Endometrium (tissue), 2 donors: ENCODE measurements at regions not wholly inside any gene's neighbourhood (a gene's known extent, or its start where the extent isn't known, plus 50 kb on each side); places are given as distances from the start of the nearest gene placed in this dataset.
"Not testable (repeated sequence)": the region's sequence is repeated elsewhere in the genome, so short reads cannot be mapped to it uniquely, and the experiment has no call there.

Source experiments
- FAIRE-seq: peaks from 2 replicates; lab custom pipeline; 2012; peaks lifted over from hg19 to GRCh38; lab: Jason Lieb, UNC
- donor health status: control.
- donor health status: control.

DNA sequence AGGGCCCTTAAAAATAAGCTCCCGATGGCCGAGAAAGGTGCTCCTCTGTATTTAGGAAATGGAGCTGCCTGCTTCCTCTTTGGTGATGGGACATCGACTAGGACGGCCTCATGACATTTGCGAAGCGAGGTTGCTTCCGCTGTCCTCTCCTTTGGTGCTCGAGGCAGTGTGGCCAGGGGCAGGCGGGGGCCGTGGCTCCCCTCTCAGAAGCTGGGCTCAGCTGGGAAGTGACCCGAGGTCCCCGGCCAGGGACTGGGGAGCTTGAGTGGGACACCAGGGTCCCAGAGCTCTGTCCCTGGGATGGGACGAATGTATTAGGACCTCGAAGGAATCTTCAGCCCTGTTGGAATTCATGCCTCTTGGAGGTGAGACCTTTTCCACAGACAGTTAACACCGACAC, 151.1 kb downstream of the CTTN start:
- FAIRE-seq: no peak

DNA sequence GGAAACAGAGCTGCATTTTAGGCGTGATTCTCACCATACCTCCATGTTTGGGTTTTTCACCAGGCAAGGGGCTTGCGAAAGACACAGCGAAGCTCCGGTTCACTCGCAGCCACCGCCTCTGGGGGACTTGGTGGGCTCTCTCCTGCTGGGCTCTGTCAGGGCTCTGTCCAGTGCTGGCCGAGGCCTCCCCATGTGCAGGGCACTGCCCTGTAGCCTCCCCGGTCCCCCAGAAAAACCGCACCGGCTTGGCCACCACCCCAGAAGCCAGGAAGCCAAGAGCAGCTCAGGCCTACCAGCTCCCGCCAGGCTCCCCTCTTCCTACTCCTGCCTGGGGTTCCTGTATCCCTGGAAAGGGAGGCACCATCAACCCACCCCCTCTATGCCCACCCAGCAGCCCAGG, 151.5 kb downstream of the CTTN start:
- no peak for FAIRE-seq

DNA sequence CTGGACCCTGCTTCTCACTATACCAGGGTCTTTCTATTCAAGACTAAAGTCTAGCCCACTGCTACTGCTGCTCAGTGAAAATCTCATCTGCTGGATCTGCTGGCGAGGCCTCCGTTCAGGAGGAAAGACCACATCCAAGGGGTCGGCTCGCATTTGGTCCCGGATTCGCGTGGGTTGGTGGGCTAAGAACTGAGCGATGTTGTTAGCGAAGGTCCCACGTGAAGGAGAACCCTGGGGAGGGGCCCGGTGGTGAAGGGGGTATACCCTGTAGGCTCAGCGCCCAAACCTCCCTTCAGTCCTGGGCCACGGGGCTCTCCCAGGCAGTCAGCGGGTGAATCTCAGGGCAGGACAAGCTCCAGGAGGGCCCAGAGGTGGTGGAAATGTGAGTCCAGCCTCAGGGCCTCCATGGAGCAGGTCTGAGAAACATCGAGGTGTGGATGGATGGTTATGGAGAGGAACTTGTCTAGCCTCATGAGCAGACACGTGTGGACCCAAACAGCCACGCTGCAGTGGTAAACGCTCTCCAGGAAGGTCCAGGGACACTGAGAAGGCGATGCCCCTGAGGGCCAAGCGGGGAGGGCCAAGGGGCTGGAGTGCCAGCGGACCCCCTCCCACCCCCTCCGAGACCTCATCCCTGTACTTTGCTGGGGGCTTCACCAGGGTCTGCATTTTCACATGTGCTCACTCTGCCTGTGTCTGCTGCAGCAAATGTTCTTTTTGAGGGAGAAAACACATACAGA, 152.3 kb downstream of the CTTN start:
- FAIRE-seq: no peak

DNA sequence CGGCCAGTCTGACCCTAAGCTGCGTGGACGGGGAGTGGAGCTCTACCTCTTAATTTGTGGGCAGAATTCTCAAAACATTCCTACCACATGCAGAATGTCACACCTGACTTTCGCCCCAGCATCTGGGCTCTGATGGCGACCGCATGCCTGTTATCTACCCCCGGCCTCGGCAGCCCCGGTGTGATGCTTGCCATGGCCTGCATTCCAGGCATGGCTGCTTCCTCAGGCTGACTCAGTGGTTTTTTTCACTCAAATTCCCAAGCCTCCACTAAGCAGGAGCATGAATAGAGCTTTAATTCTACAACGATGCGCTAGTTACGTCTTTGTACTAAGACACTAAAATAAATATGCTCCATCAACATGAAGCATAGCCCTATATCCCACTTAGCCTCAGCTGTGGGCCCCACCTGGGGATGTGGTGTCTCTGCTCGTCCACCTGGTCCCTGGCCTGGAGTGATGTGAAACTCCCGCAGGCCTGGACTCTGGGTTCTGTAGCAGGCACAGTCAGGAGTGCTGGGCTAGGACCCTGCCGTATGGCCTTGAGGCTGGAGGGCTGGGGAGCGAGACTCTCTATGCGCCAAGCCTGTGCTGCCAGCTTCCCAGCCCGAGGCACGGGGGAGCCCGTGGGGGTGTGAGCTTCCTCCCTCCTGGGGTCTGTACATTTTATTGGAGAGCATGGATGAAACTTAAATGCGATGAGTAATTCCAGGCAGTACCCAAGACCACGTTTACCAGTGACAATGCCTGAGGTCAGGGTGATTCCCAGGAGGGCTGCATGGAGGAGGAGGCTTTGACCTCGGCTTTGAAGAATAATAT, 153.2 kb downstream of the CTTN start:
- no peak for FAIRE-seq

DNA sequence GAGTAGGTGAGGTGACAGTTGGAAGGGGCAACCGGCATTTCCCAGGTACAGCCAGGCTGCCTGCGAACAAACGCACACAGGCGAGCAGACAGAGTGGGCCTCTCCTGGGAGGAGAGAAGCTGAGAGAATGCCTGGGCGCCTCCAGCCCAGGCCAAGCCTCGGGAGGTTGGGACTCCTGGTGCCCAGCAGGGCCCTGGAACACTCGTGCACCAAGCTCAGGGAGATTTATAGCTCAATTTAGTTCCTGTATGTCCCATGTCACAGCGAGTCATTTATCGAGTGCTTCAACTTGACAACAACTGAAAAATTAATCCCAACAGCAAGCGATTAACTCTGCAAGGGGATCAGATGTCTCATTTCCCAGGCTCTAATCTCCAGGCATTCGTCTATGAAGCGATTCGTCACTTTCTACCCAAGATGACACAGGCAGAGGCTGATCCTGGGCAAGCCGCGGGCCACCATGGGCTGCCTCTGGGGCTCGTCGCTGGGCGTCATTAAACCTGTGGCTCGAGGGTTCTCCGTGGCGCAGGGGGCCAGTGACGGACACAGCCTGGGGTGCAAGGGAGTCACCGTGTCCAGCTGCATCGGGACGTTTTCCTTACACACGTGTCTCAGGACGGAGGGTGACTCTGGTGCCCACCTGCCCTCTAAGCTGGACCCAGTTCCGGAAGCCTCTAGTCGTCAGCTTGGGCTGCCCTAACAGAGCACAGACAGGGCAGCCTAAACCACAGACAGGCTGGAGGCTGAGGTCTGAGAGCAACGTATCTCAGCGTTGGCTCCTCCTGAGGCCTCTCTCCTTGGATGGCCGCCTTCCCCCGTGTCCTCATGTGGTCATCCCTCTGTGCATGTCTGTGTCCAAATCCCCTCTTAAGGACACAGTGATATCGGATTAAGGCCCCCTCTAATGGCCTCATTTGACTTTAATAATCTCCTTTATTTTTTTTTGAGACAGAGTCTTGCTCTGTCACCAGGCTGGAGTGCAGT, 154.1 kb downstream of the CTTN start:
- FAIRE-seq: no peak

DNA sequence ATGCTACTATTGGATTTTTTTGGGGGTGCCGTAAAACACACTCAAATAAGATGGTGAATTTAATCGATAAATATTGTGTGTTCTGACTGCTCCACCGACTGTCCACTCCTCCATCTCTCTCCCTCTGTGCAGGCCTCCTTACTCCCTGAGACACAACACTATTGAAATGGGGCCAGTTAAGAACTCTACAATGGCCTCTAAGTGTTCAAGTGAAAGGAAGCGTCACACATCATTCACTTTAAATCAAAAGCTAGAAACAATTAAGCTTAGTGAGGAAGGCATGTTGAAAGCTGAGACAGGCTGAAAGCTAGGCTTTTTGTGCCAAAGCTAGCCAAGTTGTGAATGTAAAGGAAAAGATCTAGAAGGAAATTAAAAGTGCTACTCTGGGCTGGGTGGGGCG, 156.7 kb downstream of the CTTN start:
- no peak for FAIRE-seq

DNA sequence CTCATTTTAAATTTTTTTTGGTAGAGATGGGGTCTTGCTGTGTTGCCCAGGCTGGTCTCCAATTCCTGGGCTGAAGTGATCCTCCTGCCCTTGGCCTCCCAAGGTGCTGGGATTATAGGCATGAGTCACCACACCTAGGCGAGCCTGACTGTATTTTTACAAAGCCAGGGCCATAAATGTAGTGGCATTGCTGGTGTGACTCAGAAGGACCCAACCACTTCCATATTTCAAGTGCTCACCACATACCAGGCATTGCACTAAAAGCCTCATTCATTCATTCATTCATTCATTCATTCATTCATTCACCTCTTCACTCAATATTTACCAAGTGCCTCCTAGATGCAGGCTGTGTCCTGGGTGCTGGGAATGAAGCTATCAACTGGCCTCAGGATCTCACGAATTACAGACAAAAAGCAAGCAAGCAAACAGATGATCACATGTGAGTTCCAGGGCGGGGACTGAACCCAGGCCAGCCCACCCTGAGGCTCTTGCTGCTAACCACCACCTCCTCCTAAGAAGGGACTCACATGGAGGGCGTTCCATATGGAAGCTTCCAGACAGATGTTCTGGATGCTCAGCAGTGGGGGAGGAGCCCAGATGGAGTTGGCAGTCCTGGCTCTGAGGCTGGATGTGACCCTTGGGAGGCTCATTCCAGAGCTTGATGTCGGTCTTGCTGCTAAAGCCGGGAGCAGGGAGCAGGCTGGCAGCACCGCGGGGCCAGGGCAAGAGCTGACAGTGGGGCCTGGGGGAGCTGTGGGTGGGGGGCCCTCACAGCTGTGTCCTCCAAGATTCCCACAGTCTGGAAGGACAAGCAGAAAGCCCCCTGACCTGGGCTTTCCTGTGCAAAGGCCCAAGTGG, 158.8 kb downstream of the CTTN start:
- FAIRE-seq: peak; percentile 67

DNA sequence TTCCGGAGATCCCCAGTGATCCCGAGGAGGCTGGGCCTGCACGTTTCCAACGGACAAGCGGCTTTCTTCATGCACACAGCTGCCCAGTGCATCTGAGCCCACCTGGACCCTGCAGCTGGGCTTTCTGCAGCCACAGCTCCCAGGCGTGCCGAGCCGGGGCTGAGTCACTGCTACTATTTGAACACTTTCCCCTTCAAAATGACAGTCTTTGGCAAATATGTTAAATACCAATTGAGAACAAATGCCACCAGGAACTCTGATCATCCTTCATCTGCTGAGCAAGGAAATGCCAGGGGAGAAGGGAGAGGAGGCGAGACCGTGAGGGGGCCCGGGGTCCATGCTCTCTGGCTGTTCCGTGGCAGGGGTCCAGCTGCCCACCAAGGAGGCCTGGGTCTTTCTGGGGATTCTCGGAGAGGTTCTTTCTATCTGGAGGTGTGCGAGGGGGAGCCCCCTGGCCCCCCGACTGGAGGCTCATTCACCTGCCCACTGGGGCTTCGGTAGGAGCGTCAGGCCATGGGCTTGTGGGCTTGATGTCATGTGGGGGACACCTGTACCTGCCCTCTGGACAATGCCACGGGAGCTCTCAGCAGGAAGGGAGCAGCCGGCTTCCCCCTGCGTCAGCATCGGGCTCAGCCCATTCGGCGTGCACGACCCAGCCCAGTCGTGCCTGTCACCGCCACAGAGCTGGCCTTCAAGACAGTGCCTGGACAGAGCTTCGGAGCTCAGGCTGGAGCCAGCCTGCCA, 159.6 kb downstream of the CTTN start:
- FAIRE-seq: no peak

DNA sequence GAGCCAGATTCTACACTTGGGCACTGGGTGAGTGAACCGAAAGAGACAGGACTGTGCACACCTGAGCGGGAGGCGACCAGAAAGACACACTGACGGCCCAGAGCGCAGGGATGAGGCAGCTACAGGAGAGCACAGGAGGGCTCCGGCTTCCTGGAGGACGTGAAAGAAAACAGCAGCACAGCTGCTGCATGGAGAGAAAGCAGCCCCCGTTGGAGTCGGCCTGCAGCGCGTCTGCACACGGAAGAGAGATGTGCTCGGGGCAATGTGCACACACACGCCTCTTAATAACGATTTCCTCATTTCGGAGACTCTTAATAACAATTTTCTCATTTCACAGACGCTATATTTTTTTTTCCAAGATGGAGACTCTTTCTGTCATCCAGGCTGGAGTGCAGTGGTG, 160.4 kb downstream of the CTTN start:
- no peak for FAIRE-seq

DNA sequence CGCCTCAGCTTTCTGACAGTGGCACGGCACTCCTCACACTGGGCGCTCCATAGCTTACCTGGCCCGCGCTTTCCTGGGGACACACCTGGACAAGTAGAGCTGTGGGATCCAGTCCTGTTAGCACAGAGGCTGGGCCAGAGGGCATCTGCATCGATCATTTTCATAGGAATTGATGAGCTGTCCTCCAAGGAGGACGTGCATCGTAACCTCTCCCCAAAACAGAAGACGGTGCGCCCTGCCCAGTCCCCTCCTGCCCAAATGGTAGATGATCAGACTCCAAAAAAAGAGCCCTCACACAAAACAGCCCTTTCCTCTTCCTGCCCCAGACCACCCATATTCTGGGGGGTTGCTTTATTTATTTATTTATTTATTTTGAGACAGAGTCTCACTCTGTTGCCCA, 161.2 kb downstream of the CTTN start:
- no peak for FAIRE-seq

DNA sequence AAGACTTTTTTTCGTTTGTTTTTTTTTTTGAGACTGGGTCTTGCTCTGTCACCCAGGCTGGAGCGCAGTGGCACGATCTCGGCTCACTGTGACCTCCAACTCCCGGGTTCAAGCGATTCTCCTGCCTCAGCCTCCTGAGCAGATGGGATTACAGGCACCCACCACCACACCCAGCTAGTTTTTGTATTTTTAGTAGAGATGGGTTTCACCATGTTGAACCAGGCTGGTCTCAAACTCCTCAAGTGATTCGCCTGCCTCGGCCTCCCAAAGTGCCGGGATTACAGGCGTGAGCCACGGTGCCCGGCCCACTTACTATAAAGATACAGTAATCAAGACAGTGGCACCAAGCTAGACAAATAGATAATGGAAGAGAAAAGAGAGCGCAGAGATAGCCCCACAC, 162.3 kb downstream of the CTTN start:
- not testable (repeated sequence) for FAIRE-seq

DNA sequence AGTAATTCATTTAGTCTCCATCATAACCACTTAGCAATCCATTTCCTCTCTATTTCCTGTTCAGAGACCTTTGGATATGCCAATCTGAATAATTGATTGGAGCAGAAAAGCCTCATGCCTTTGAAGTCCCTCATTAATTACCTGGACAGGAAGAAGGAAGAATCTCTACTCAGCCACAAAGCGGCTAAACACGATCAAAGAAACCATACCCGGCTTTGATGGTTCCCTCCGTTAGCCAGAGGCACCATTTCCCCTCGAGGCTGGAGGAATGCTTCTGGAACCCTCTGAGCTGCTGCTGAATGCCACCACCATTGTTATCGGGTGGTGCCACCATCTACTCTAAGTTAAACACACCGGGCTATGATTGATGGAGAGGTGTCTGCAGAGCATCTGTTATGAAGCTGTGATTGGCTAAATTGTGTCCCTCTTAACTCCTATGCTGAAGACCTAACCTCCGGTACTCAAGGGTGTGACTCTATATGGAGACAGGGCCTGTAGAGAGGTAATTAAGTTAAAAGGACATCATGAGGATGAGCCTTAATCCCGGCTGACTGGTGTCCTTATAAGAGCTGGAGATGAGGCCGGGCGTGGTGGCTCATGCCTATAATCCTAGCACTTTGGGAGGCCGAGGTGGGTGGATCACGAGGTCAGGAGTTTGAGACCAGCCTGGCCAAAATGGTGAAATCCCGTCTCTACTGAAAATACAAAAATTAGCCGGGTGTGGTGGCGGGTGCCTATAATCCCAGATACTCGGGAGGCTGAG, 168.6 kb downstream of the CTTN start:
- FAIRE-seq: no peak

DNA sequence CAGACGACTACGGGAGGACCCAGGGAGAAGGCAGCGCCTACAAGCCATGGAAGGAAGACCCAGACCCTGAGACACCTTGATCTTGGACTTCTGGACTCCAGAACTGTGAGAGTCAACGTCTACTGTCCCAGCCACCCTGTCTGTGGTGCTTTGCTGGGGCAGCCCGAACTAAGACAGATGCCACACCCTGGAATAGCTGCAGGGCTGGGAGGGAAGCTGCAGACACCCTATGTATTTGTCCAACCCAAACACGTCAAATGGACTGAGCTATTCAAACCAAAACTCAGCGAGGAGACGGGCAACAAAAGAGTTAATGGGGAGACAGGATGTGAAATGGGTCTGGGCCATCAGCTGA, 169.3 kb downstream of the CTTN start:
- no peak for FAIRE-seq

DNA sequence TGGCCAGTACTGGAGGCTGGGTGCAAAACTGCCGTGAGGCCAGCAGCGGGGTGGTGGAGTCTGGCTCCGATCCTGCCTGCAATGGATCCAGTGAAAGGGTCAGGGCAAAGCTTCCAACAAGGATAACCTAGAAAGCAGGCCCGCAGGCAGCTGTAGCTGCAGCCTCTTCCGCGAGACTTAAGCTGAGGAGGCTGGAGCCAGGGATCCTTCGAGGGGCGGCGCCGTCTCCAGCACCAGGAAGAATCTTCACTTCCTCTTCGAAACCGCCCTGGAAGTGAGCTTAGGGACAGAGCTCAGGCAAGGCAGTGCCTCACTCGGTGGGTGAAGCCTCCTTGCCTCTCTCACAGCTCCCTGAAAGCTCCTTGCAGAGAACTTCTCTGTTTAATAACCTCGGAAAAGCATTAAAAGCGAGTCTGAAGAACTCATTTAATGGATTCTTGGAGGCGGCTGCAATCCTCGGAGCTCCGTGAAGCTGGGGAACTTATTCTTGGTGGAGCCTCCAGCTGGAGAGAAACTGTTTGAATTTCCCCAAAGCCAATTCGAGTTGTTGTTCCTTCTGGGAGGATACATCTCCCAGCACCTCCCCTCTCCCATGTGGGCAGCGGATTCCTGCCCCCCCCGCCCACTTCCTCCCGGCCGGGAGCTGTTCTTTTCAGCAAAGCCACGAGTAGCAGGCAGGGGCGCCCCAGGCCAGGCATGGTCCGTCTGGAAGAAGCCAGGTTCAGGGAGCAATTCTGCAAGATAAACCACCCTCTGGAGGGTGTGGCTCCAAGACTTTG, 169.9 kb downstream of the CTTN start:
- peak; percentile 21 for FAIRE-seq

DNA sequence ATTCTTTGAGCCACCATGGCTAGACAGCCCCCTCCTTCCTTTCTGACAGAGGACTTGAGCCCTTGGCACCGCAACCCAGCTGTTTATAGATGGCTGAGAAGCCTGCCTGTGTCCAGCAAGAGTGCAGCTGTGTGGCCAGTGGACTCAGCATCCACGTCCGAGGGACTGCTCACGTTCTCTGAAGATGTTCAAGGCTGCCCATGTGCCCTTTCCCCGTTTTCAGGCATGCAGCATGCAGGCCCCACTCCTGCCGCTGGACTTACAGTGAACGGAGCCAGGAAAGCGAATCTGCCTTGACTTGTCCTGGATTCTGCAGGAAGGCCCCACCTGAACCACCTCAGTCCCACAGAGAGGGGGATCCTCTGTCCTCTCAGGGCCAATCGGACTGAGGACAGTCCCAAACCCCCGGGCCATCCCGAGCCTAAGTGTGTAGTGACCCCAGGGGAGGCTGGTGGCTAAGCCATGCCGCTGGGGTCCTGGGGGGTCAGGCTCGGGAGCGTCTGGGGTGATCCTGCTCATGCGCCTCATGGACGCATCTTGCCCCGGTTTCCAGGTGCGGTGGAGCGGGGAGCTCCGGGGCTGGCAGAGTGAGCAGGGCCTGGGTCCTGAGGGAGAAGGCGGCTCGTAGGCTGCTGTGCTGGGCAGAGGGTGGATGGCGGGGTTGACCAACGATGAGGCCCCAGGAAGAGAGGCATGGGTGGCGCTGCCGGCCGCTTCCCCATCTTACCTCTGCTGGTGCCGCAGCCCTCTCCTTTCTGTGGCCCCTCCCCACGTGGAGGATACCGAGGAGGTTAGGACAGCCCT, 170.7 kb downstream of the CTTN start:
- no peak for FAIRE-seq

DNA sequence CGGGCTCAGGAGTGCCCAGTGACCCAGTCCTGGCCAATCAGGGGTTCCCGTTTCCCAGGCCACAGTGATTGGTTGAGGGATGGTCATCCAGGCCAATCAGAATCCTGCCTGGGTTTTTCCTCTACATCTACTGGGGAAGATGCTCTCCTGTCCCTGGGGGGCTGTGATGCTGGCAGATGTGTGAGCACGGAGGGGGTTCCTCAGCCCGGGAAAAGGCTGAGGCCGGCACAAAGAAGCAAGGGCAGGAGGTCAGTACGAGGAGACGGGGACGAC, 171.2 kb downstream of the CTTN start:
- no peak for FAIRE-seq

DNA sequence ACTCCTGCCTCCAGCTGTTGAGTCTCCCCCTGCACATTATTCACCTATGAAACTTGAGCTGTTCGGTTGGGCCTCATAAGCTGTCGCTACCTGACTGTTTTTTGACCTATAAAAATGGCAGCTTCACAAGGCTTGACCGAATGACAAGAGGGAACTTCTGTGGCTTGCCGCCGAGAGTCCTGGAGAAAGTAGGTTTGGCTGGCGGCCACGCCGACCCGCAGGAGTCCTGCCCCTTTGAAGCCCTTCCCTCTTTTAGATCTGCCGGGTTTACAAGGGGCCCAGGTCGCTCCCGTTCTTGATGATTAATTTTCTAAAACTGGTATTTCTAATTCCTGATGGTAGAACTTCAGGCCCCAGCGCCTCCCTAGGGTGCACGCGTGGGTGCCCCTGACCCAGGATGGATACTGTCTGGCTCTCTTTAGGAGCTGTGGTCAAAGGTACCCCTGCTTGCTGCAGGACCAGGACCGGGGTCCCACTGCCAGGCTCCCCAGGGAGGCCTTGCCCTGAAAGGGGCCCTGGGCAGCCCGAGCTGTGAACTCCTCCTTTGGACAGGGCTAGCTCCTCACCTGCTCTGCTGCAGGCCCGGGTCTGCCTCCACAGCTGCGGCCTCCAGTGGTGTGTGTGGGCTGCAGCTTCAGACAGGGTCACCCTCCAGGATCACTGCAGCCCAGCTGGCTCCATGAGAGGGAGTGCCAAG, 171.8 kb downstream of the CTTN start:
- FAIRE-seq: no peak
